ENCODE measurements at regions not wholly inside any gene's neighbourhood (a gene's known extent, or its start where the extent isn't known, plus 50 kb on each side); places are given as distances from the start of the nearest gene placed in this dataset.
"Not testable (repeated sequence)": the region's sequence is repeated elsewhere in the genome, so short reads cannot be mapped to it uniquely, and the experiment has no call there.

GRCh38 chrX:140447150-140447549 lies 57.7 kb downstream of the SOX3 start:
- H3K4me3 ChIP-seq (ENCODE audit: low read depth, low read length), result no peak overlapping the region

GRCh38 chrX:140440876-140441275 lies 64.0 kb downstream of the SOX3 start:
- H3K4me3 ChIP-seq (ENCODE audit: low read depth, low read length), result no peak overlapping the region

GRCh38 chrX:140439476-140439875 lies 65.4 kb downstream of the SOX3 start:
- H3K4me3 ChIP-seq (ENCODE audit: low read depth, low read length), result peak overlapping the region; percentile 20

- no peak overlapping the region for H3K4me3 ChIP-seq (ENCODE audit: low read depth, low read length)
Observed at GRCh38 chrX:140434347-140434746, 70.5 kb downstream of the SOX3 start.

- H3K4me3 ChIP-seq (ENCODE audit: low read depth, low read length), result no peak overlapping the region
Observed at GRCh38 chrX:140433582-140433981, 71.3 kb downstream of the SOX3 start.

GRCh38 chrX:140432346-140433175 lies 72.3 kb downstream of the SOX3 start:
- no peak overlapping the region for H3K4me3 ChIP-seq (ENCODE audit: low read depth, low read length)

DNA sequence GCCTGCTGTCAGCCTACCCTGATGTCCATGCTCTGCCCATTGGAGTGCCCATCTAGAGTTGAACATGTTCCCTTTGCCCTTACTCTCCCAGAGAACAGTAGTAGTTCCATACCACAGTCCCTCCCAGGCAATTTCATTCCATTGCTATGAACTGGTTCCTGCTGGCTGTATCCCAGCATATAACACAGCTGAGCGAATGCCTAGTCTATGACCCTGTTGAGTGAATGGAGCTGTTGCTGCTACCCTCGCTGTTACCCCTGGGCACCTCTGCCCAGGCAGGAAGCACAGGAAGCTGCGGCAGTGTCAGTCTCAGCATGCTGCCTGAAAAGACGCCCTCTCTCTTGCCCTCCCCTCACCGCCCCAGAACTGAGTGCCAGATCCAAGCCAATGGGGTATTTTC lies 73.3 kb downstream of the SOX3 start:
- no peak overlapping the region for H3K4me3 ChIP-seq (ENCODE audit: low read depth, low read length)

- no peak overlapping the region for H3K4me3 ChIP-seq (ENCODE audit: low read depth, low read length)
Observed at GRCh38 chrX:140425712-140426395, 79.0 kb downstream of the SOX3 start.

DNA sequence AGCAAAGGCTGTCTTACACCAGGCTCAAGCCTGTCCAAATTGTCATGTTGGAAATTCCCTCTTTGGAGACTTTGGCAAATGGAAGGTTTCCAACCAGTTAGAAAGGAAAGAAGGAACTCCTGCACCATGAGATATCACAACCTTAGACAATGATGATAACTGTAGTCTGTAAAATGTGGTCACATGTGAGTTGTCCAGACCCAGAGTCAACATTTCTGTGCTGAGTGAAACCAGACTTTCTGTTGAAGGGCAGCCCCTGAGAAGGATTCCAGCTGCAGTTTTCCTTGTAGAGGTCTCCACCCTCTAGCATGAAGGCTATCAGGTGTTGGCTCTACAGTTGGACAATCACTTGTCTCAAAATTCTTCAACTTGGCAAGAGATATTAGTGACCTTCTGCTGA lies 82.4 kb downstream of the SOX3 start:
- H3K4me3 ChIP-seq (ENCODE audit: low read depth, low read length), result no peak overlapping the region

DNA sequence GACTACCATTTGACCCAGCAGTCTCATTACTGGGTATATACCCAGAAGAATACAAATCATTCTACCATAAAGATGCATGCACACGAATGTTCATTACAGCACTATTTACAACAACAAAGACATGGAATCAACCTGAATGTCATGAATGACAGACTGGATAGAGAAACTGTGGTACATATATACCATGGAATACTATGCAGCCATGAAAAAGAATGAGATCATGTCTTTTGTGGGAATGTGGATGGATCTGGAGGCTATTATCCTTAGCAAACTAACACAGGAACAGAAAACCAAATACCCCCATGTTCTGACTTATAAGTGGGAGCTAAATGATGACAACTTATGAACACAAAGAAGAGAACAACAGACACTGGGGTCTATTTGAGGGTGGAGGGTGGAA lies 102.7 kb downstream of the SOX3 start:
- H3K4me3 ChIP-seq (ENCODE audit: low read depth, low read length), result not testable (repeated sequence)

- H3K4me3 ChIP-seq (ENCODE audit: low read depth, low read length), result not testable (repeated sequence)
Observed at GRCh38 chrX:140396326-140396725, 108.5 kb downstream of the SOX3 start.

GRCh38 chrX:140393507-140393906 lies 111.4 kb downstream of the SOX3 start:
- H3K4me3 ChIP-seq (ENCODE audit: low read depth, low read length), result no peak overlapping the region

DNA sequence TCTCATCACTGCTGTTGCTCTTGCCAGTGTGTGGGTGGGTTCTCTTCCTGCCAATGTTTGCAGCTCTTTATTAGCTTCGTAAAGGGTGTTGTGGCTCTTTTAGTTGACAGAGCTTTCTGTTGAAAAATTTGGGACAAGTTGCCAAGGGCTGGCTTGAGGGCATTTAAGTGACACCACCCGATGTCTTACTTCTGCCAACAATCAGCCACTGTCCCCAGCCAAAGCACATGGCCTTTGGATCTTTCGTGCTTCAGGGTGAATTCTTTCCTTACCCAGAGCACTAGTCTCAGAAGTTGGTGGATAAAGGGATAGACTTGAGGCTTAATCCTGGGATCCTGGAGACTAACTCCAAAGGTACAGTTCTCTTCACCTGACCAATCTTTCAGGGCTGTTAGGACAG lies 113.6 kb downstream of the SOX3 start:
- H3K4me3 ChIP-seq (ENCODE audit: low read depth, low read length), result no peak overlapping the region

- H3K4me3 ChIP-seq (ENCODE audit: low read depth, low read length), result no peak overlapping the region
Observed at GRCh38 chrX:140389331-140389730, 115.5 kb downstream of the SOX3 start.

DNA sequence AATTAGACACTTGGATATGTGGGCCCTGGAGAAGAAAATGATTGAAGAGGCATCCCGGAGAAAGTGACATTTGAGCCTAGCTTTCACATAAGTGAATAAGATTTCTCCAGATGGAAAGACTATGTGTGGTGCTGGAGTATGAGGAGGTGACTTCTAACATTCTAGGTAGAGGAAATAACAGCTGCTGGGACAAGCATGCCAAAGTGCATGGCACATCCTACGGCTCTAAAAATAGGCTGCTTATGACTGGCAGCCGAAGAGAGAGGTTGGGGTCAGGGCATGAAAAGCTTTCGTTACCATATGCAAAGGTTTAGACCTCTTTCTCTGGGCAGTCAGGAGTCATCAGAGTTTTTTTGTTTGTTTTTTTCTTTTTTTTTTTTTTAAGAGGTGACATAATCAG lies 142.0 kb downstream of the SOX3 start:
- H3K4me3 ChIP-seq (ENCODE audit: low read depth, low read length), result no peak overlapping the region

- no peak overlapping the region for H3K4me3 ChIP-seq (ENCODE audit: low read depth, low read length)
Observed at GRCh38 chrX:140360924-140361323, 143.9 kb downstream of the SOX3 start.

DNA sequence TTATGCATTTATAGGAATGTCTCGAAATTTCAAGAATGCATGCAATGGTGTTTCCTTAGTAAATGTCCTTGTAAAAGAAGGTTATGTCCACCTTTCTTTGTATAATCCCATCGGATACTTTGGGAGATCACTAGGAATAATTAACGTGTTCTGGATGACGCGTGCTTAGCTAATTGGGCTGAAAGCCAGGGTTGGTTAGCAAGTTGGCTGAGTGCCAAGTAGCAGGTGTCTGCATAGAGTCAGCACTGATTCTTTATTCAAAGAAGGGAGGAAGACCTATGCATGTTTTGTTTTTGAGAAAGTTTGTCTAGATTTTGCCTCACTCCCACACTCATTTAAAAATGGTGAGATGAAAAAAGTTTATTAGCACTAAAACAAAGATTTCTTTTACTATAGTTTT lies 144.6 kb downstream of the SOX3 start:
- no peak overlapping the region for H3K4me3 ChIP-seq (ENCODE audit: low read depth, low read length)

- no peak overlapping the region for H3K4me3 ChIP-seq (ENCODE audit: low read depth, low read length)
Observed at GRCh38 chrX:140355922-140356321, 148.9 kb downstream of the SOX3 start.

GRCh38 chrX:140355429-140355828 lies 149.4 kb downstream of the SOX3 start:
- no peak overlapping the region for H3K4me3 ChIP-seq (ENCODE audit: low read depth, low read length)

- H3K4me3 ChIP-seq (ENCODE audit: low read depth, low read length), result no peak overlapping the region
Observed at GRCh38 chrX:140354431-140355120, 150.3 kb downstream of the SOX3 start.

DNA sequence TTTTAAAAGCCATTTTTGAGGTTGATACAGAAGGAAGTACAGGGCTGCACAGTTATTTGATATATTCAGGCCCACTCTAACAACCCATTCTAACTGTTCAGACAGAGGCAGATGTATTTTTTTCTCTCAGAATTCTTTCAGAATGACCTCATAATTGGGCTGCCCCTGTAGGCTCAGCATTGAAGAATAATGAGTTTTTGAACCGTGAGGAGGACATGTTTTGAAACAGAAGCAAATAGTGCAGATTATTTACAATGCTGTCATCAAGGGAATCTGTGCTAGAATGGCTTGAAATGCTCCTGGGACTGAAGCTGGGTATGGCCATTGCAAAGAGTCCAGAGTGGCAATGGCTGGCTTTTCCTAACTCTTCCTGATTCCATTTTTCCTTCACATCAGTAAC lies 158.1 kb downstream of the SOX3 start:
- no peak overlapping the region for H3K4me3 ChIP-seq (ENCODE audit: low read depth, low read length)

Data from iPS-11a (cell line).